ENCODE measurements at regions not wholly inside any gene's neighbourhood (a gene's known extent, or its start where the extent isn't known, plus 50 kb on each side); places are given as distances from the start of the nearest gene placed in this dataset.

DNA sequence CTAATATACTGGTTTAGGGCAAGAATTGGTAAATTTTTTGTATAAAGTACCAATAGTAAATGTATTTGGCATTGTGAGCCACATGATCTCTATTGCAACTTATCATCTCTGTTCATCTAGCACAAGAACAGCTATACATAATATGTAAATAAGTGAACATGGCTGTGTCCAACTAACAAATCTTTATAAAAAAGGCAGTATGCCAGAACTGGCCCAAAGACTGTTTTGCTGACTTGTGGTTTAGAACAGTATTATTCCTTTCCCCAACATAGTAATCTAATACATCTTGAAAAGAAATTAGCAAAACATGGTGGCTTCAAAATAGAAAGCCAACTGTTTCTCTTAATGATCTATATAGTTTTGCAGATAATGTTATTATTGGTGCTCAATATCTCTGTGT, 441.4 kb upstream of the CELF4 start:
- POLR2A ChIA-PET (ENCODE audit: partially characterized antibody) = no interaction called here

GRCh38 chr18:38006541-38006940, 440.9 kb upstream of the CELF4 start:
- Mint-ChIP-seq H3K27ac (no peak overlapping the region), H3K36me3 (no peaks in the 10 kb centered on the region), H3K27me3 (no peaks in the 10 kb centered on the region), H3K4me3 (no peak overlapping the region), H3K4me1 (no peaks in the 10 kb centered on the region), H3K9me3 (peaks cover 0 to 5% (median 0%) of the 10 kb centered on the region in 8 donors)
- intact Hi-C loops (cut with micrococcal nuclease) = no loop called here
- ChIA-PET POLR2A (ENCODE audit: partially characterized antibody) (no interaction called here), CTCF (ENCODE audit: partially characterized antibody) (no interaction called here)
- Histone ChIP-seq H3K4me3 (ENCODE audit: low read length in 2 of 2) (no peak overlapping the region), H3K4me1 (ENCODE audit: insufficient read depth, low read length) (no peaks in the 10 kb centered on the region), H3K27ac (ENCODE audit: low read depth, low read length) (no peak overlapping the region), H3K9me3 (ENCODE audit: control insufficient read depth in 1 of 2, low read length in 2 of 2) (no peaks in the 10 kb centered on the region), H3K36me3 (ENCODE audit: insufficient read depth, low read length) (no peaks in the 10 kb centered on the region), H3K27me3 (ENCODE audit: insufficient read depth, low read length) (no peaks in the 10 kb centered on the region)
- no peak for DNase-seq

More for the DNA sequence above, 441.4 kb upstream of the CELF4 start:
- Mint-ChIP-seq H3K4me3 (no peak overlapping the region), H3K9me3 (peaks cover 0 to 5% (median 0%) of the 10 kb centered on the region in 8 donors), H3K36me3 (no peaks in the 10 kb centered on the region), H3K4me1 (no peaks in the 10 kb centered on the region), H3K27me3 (no peaks in the 10 kb centered on the region), H3K27ac (no peak overlapping the region)
- Histone ChIP-seq H3K27ac (ENCODE audit: low read depth, low read length) (no peak overlapping the region), H3K27me3 (ENCODE audit: insufficient read depth, low read length) (no peaks in the 10 kb centered on the region), H3K4me3 (ENCODE audit: low read length in 2 of 2) (no peak overlapping the region), H3K9me3 (ENCODE audit: control insufficient read depth in 1 of 2, low read length in 2 of 2) (no peaks in the 10 kb centered on the region), H3K36me3 (ENCODE audit: insufficient read depth, low read length) (no peaks in the 10 kb centered on the region), H3K4me1 (ENCODE audit: insufficient read depth, low read length) (no peaks in the 10 kb centered on the region)
- no peak for DNase-seq
- CTCF ChIA-PET (ENCODE audit: partially characterized antibody) = no interaction called here
- intact Hi-C loops (cut with micrococcal nuclease) = no loop called here

- H3K27ac Mint-ChIP-seq = no peak overlapping the region
- H3K27me3 Mint-ChIP-seq = no peaks in the 10 kb centered on the region
- H3K9me3 ChIP-seq (ENCODE audit: control insufficient read depth in 1 of 2, low read length in 2 of 2) = no peaks in the 10 kb centered on the region
- DNase-seq = no peak
- no peaks in the 10 kb centered on the region for H3K4me1 Mint-ChIP-seq
- ChIA-PET POLR2A (ENCODE audit: partially characterized antibody) (no interaction called here), CTCF (ENCODE audit: partially characterized antibody) (no interaction called here)
- no peak overlapping the region for H3K4me3 ChIP-seq (ENCODE audit: low read length in 2 of 2)
- intact Hi-C loops (cut with micrococcal nuclease) = no loop called here
- H3K27me3 ChIP-seq (ENCODE audit: insufficient read depth, low read length) = no peaks in the 10 kb centered on the region
- H3K4me1 ChIP-seq (ENCODE audit: insufficient read depth, low read length) = no peaks in the 10 kb centered on the region
- no peaks in the 10 kb centered on the region for H3K36me3 Mint-ChIP-seq
- no peak overlapping the region for H3K27ac ChIP-seq (ENCODE audit: low read depth, low read length)
- H3K36me3 ChIP-seq (ENCODE audit: insufficient read depth, low read length) = no peaks in the 10 kb centered on the region
- H3K9me3 Mint-ChIP-seq = peaks cover 0 to 7% (median 2%) of the 10 kb centered on the region in 8 donors
- H3K4me3 Mint-ChIP-seq = no peak overlapping the region
Observed at GRCh38 chr18:37997695-37998094, 432.1 kb upstream of the CELF4 start.

DNA sequence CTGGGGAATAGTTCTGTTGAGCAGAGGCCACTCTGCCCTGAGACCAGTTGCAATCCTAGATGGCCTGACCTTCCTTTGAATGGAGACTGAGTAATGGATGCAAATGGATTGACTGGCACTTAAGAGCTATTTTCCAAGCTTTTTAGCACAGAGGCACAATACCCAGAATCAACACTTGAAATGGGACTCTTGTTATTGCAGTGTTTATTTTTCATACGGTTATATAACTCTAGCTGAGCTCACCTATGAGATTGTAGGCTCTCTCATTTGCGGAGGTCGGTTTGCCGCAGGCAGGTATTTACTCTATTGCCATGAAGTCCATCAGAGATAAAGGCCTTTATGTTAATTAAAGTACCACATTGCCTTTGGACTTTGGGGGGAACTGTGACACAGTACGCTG, 422.3 kb upstream of the CELF4 start:
- Histone ChIP-seq H3K4me3 (ENCODE audit: low read length in 2 of 2) (no peak overlapping the region), H3K36me3 (ENCODE audit: insufficient read depth, low read length) (no peaks in the 10 kb centered on the region), H3K9me3 (ENCODE audit: control insufficient read depth in 1 of 2, low read length in 2 of 2) (no peaks in the 10 kb centered on the region), H3K27ac (ENCODE audit: low read depth, low read length) (no peak overlapping the region), H3K4me1 (ENCODE audit: insufficient read depth, low read length) (no peaks in the 10 kb centered on the region), H3K27me3 (ENCODE audit: insufficient read depth, low read length) (no peaks in the 10 kb centered on the region)
- DNase-seq = no peak
- no peaks in the 10 kb centered on the region for H3K36me3 Mint-ChIP-seq
- no peak overlapping the region for H3K4me3 Mint-ChIP-seq
- CTCF ChIA-PET (ENCODE audit: partially characterized antibody) = no interaction called here
- no peaks in the 10 kb centered on the region for H3K4me1 Mint-ChIP-seq
- H3K9me3 Mint-ChIP-seq = peaks cover 0 to 5% (median 3%) of the 10 kb centered on the region in 8 donors
- POLR2A ChIA-PET (ENCODE audit: partially characterized antibody) = no interaction called here
- no peaks in the 10 kb centered on the region for H3K27me3 Mint-ChIP-seq
- intact Hi-C loops (cut with micrococcal nuclease) = no loop called here
- no peak overlapping the region for H3K27ac Mint-ChIP-seq

DNA sequence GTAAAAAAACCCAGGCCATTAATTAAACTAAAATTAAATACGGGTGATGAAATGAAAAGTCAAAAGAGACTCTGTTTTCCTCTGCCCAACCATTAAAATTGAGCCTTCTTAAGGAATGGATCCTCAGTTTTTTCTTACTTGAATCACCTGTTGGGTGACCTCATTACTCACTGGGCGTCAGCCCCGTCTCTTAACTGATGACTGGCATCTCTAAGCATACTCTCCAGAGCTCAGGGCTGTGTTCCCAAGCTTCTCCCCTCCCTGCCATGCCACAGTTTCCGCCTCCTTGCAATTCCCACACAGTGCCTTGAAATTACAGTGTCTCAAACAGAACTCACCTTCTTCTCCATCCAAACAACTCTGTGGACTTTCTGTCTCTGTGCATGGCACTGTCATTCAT, 421.1 kb upstream of the CELF4 start:
- Mint-ChIP-seq H3K4me1 (no peaks in the 10 kb centered on the region), H3K27me3 (no peaks in the 10 kb centered on the region), H3K9me3 (peaks cover 0 to 4% (median 1%) of the 10 kb centered on the region in 8 donors), H3K4me3 (no peak overlapping the region), H3K27ac (no peak overlapping the region), H3K36me3 (no peaks in the 10 kb centered on the region)
- H3K9me3 ChIP-seq (ENCODE audit: control insufficient read depth in 1 of 2, low read length in 2 of 2) = no peaks in the 10 kb centered on the region
- H3K27ac ChIP-seq (ENCODE audit: low read depth, low read length) = no peak overlapping the region
- no peak for DNase-seq
- CTCF ChIA-PET (ENCODE audit: partially characterized antibody) = no interaction called here
- H3K4me3 ChIP-seq (ENCODE audit: low read length in 2 of 2) = no peak overlapping the region
- H3K36me3 ChIP-seq (ENCODE audit: insufficient read depth, low read length) = no peaks in the 10 kb centered on the region
- H3K4me1 ChIP-seq (ENCODE audit: insufficient read depth, low read length) = no peaks in the 10 kb centered on the region
- POLR2A ChIA-PET (ENCODE audit: partially characterized antibody) = no interaction called here
- intact Hi-C loops (cut with micrococcal nuclease) = no loop called here
- no peaks in the 10 kb centered on the region for H3K27me3 ChIP-seq (ENCODE audit: insufficient read depth, low read length)

DNA sequence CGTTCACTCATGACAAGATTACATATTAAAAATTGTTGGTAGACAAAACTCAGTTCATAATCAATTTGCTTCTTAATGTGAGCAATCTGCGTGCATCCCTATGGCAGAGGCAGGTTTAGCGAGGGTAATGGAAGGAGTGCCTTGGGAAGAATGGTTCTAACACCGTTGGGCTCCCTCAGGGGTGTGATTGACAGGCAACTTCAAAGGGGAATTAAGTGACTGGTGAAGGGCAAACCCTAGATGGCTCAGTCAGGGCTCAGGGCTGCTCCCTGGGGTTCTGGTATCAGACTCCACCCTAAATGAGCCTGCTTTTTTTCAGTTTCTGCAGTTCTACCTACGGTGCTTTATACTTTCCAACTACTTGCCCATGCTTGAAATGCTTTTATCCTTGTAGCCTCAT, 419.5 kb upstream of the CELF4 start:
- no peaks in the 10 kb centered on the region for H3K36me3 Mint-ChIP-seq
- intact Hi-C loops (cut with micrococcal nuclease) = no loop called here
- Histone ChIP-seq H3K27me3 (ENCODE audit: insufficient read depth, low read length) (no peaks in the 10 kb centered on the region), H3K27ac (ENCODE audit: low read depth, low read length) (no peak overlapping the region), H3K9me3 (ENCODE audit: control insufficient read depth in 1 of 2, low read length in 2 of 2) (no peaks in the 10 kb centered on the region), H3K4me3 (ENCODE audit: low read length in 2 of 2) (no peak overlapping the region), H3K4me1 (ENCODE audit: insufficient read depth, low read length) (no peaks in the 10 kb centered on the region), H3K36me3 (ENCODE audit: insufficient read depth, low read length) (no peaks in the 10 kb centered on the region)
- DNase-seq = no peak
- POLR2A ChIA-PET (ENCODE audit: partially characterized antibody) = no interaction called here
- CTCF ChIA-PET (ENCODE audit: partially characterized antibody) = no interaction called here
- no peaks in the 10 kb centered on the region for H3K4me1 Mint-ChIP-seq
- H3K27me3 Mint-ChIP-seq = no peaks in the 10 kb centered on the region
- H3K9me3 Mint-ChIP-seq = peaks cover 0 to 4% (median 0%) of the 10 kb centered on the region in 8 donors
- no peak overlapping the region for H3K27ac Mint-ChIP-seq
- H3K4me3 Mint-ChIP-seq = no peak overlapping the region

GRCh38 chr18:37980556-37980955, 415.0 kb upstream of the CELF4 start:
- Histone ChIP-seq H3K4me1 (ENCODE audit: insufficient read depth, low read length) (no peaks in the 10 kb centered on the region), H3K9me3 (ENCODE audit: control insufficient read depth in 1 of 2, low read length in 2 of 2) (no peaks in the 10 kb centered on the region), H3K36me3 (ENCODE audit: insufficient read depth, low read length) (no peaks in the 10 kb centered on the region), H3K4me3 (ENCODE audit: low read length in 2 of 2) (no peak overlapping the region), H3K27ac (ENCODE audit: low read depth, low read length) (no peak overlapping the region), H3K27me3 (ENCODE audit: insufficient read depth, low read length) (no peaks in the 10 kb centered on the region)
- no peaks in the 10 kb centered on the region for H3K27me3 Mint-ChIP-seq
- ChIA-PET POLR2A (ENCODE audit: partially characterized antibody) (no interaction called here), CTCF (ENCODE audit: partially characterized antibody) (no interaction called here)
- no peak overlapping the region for H3K4me3 Mint-ChIP-seq
- no peak overlapping the region for H3K27ac Mint-ChIP-seq
- H3K36me3 Mint-ChIP-seq = no peaks in the 10 kb centered on the region
- intact Hi-C loops (cut with micrococcal nuclease) = no loop called here
- no peak for DNase-seq
- H3K4me1 Mint-ChIP-seq = no peaks in the 10 kb centered on the region
- H3K9me3 Mint-ChIP-seq = peaks cover under 1 to 9% (median 6%) of the 10 kb centered on the region in 8 donors

DNA sequence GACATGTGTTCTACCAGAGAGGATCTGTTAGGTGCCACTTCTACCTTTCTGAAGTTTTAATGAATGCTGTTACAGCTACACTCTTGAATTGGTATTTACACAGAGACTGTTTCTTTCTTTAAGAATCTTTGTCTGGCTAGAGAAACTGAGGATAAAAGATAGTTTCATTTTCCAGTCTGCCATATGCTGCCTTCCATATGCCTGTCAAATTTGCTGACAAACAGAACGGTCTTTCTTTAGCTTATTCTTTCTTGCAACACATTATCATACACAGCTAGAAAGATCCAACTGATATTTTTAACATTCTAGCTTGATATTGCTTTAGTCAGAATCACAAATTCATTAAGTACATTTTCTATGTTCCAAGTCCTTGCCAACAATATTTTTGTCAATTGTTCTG, 409.8 kb upstream of the CELF4 start:
- H3K4me1 Mint-ChIP-seq = no peaks in the 10 kb centered on the region
- H3K4me3 Mint-ChIP-seq = peak overlapping the region in 1 of 8 donors; percentile 8
- DNase-seq = no peak
- intact Hi-C loops (cut with micrococcal nuclease) = no loop called here
- CTCF ChIA-PET (ENCODE audit: partially characterized antibody) = no interaction called here
- POLR2A ChIA-PET (ENCODE audit: partially characterized antibody) = no interaction called here
- no peak overlapping the region for H3K4me3 ChIP-seq (ENCODE audit: low read length in 2 of 2)
- H3K4me1 ChIP-seq (ENCODE audit: insufficient read depth, low read length) = no peaks in the 10 kb centered on the region
- no peak overlapping the region for H3K27ac ChIP-seq (ENCODE audit: low read depth, low read length)
- no peaks in the 10 kb centered on the region for H3K36me3 Mint-ChIP-seq
- no peaks in the 10 kb centered on the region for H3K27me3 ChIP-seq (ENCODE audit: insufficient read depth, low read length)
- no peaks in the 10 kb centered on the region for H3K36me3 ChIP-seq (ENCODE audit: insufficient read depth, low read length)
- H3K9me3 ChIP-seq (ENCODE audit: control insufficient read depth in 1 of 2, low read length in 2 of 2) = no peaks in the 10 kb centered on the region
- H3K9me3 Mint-ChIP-seq = peaks cover 6 to 29% (median 9%) of the 10 kb centered on the region in 8 donors
- H3K27ac Mint-ChIP-seq = no peak overlapping the region
- no peaks in the 10 kb centered on the region for H3K27me3 Mint-ChIP-seq

Measured in CD4-positive, alpha-beta memory T cell (primary cell).